B cell (primary cell): ENCODE measurements at regions not wholly inside any gene's neighbourhood (a gene's known extent, or its start where the extent isn't known, plus 50 kb on each side); places are given as distances from the start of the nearest gene placed in this dataset.

Source experiments
- CTCF ChIP-seq: fragments of 200-600 bp; IDR thresholded peaks from one replicate; pipeline ENCODE4 v1.8.0; 2022; ENCODE audit warnings: antibody characterized with exemption, mild to moderate bottlenecking
- EZH2 ChIP-seq: IDR thresholded peaks from 2 replicates; pipeline ENCODE4 v1.6.1; 2012; ENCODE audit warnings: borderline replicate concordance, low read depth, mild to moderate bottlenecking, moderate library complexity, low read length; ENCODE audit not compliant: insufficient read depth, poor library complexity, severe bottlenecking

- TF ChIP-seq CTCF (no peak), EZH2 (no peak)
These were observed 404.8 kb upstream of the THBS1 start for GRCh38 chr15:39176030-39176429.
